ENCODE measurements at regions not wholly inside any gene's neighbourhood (a gene's known extent, or its start where the extent isn't known, plus 50 kb on each side); places are given as distances from the start of the nearest gene placed in this dataset.

DNA sequence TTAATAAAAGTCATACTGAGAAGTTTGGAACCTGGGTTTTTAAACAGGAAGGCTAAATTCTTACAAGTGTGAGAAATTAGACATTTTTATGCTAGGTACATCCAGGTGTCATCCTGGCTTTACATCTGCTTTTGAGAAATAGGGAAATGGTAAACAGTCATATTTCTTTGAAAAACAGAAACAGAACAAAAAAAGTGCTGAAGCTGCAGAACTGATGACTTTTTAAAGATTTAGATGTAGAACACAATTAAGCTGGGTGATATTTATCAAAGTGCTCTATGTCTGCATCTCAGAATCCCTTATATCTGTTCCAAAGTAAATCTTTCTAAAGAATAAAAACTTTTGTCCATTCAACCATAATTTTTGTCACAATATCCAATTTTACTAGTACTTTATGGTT, 282.9 kb upstream of the ATXN7L3B start:
- TF ChIP-seq CTCF (conservative IDR thresholded peaks at IDR 0.05; ENCODE audit: low read depth, low read length), result no peak
- TF ChIP-seq EZH2 (IDR thresholded peaks at IDR 0.05; ENCODE audit: borderline replicate concordance, low read depth, low read length, poor library complexity, severe bottlenecking), result no peak

Data from A673 (cell line).